D721Med (cell line): ENCODE measurements at regions not wholly inside any gene's neighbourhood (a gene's known extent, or its start where the extent isn't known, plus 50 kb on each side); places are given as distances from the start of the nearest gene placed in this dataset.

Experiments
- DNase-seq: peaks from one replicate; pipeline ENCODE4 v3.0.0; 2011; ENCODE audit warnings: low spot score; ENCODE audit not compliant: insufficient read length
- FAIRE-seq: peaks from 2 replicates; lab custom pipeline; 2011; peaks lifted over from hg19 to GRCh38; lab: Jason Lieb, UNC
- TF ChIP-seq, protein P1 (sequence below): IDR thresholded peaks from 2 replicates; pipeline ENCODE4 v1.5.1; 2012; ENCODE audit warnings: mild to moderate bottlenecking, control low read depth; ENCODE audit not compliant: insufficient read depth; ENCODE audit errors: missing control alignments

DNA sequence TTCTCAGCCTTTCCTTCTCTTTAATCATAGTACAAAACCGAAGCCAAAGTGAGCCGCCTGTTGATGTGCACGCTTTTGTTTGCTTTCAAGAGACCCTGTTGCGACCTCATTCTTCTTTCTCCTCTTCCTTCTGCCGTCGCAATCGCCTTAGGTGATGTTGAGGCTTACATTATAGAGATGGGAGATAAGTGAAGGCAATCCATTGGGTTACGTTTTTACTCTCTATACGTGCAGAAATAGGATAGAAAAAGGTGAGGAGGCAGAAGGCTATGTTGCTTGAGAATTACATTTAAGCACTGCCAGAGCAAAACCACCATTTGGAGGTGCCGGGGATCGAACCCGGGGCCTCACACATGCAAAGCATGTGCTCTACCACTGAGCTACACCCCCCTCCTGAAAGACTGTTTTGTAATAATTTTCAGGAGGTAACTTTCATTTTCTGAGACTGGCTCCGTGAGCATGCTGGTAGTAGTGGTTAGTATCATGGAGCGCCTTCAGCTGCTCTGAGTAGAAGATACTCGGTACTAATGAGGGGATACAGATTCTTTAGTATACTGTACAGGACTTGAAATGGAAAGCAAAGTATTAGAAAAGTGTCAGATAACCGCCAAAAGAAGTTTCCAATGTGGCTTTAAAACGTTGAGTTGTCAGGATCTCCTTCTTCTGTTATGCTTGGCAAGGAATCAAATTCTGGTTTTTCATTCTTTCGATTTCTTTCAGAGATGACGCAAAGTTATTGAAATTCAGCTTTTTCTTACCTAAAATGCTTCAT, 165.6 kb downstream of the TRIM27 start:
- no peak for DNase-seq
- TF ChIP-seq, protein P1, sequence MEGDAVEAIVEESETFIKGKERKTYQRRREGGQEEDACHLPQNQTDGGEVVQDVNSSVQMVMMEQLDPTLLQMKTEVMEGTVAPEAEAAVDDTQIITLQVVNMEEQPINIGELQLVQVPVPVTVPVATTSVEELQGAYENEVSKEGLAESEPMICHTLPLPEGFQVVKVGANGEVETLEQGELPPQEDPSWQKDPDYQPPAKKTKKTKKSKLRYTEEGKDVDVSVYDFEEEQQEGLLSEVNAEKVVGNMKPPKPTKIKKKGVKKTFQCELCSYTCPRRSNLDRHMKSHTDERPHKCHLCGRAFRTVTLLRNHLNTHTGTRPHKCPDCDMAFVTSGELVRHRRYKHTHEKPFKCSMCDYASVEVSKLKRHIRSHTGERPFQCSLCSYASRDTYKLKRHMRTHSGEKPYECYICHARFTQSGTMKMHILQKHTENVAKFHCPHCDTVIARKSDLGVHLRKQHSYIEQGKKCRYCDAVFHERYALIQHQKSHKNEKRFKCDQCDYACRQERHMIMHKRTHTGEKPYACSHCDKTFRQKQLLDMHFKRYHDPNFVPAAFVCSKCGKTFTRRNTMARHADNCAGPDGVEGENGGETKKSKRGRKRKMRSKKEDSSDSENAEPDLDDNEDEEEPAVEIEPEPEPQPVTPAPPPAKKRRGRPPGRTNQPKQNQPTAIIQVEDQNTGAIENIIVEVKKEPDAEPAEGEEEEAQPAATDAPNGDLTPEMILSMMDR: no peak
- FAIRE-seq: no peak

DNA sequence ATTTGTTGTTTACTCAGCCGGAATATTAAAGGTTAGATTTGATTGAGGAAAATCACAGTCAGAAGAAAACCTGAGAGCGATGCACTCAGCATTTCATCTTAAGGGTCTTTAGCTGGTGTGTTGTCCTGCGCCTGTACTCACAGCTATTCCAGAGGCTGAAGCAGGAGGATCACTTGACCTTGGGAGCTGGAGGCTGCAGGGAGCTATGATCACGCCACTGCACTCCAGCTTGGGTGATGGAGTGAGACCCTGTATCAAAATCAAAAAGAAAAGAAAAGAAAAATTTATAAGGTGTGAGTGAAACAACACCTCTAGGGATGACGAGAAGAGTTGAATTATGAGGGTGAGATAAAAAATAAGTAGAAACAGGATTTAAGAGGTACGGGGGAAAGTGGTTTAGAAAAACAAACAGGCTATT, 165.0 kb downstream of the TRIM27 start:
- no peak for DNase-seq
- TF ChIP-seq, protein P1: no peak
- no peak for FAIRE-seq

DNA sequence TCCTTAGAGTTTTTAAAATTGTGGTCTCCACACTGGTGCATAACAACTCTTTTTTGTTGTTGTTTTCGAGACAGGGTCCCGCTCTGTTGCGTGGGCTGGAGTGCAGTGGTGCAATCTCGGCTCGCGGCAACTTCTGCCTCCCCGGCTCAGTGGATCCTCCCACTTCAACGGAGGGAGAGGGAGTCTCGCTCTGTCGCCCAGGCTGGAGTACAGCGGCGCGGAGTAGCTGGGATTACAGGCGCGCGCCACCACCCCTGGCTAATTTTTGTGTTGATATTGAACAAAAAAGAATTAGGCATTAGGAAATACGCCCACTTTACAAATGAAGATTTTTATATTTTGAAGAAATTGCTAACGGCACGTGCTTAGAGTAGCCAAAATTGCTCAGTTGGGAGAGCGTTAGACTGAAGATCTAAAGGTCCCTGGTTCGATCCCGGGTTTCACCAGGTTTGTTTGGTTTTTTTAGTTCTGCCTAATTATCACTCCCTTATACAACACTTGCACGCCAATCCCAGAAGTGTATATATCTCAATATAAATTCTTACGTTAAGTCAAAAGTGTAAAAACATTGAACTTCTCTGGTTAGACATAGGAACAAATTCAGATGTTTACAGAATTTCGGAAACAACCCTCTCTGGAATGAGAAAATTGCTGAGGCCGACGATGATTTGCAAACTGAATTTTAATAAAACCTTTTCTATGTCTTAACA, 159.6 kb downstream of the TRIM27 start:
- TF ChIP-seq, protein P1: no peak
- DNase-seq (no peak), FAIRE-seq (no peak)

DNA sequence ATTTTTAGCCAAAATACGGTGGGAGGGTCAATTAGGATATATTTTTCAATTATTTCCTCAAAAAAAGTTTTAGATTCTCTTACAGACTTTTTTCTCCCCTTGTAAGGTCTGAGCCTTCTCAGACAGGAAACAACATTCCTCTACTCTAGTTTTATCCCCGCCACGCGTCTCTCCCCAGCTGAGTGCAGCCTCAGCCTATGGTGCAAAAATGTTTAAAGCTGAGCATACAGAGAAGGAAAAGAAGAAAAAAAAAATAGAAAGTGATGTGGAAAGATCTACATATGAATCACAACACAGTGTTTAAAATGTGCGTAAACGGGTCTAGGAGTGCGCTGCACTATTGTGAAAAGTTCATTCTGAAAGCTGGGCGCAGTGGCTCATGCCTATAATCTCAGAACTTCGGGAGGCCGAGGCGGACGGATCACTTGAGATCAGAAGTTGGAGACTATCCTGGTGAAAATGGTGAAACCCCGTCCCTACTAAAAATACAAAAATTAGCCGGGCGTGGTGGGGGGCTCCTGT, 159.0 kb downstream of the TRIM27 start:
- DNase-seq (no peak), FAIRE-seq (no peak)
- TF ChIP-seq, protein P1: no peak

DNA sequence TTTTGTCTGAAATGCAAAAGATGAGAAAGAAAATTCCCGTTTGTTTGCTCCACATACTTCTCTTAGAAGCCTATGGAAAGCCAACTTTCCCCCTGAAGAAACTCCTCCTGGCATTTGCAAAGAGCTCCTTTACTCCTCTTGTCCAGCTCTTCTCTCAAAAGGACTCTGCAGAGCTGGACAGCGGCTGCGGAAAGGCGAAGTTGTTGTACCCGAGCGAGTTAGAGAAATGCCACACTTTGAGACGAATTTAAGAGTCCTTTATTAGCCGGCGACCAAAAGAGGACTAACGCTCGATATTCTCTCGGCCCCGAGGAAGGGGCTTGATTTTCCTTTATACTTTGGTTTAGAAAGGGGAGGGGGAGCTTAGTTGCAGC, 157.8 kb downstream of the TRIM27 start:
- FAIRE-seq: no peak
- TF ChIP-seq, protein P1: no peak
- no peak for DNase-seq

DNA sequence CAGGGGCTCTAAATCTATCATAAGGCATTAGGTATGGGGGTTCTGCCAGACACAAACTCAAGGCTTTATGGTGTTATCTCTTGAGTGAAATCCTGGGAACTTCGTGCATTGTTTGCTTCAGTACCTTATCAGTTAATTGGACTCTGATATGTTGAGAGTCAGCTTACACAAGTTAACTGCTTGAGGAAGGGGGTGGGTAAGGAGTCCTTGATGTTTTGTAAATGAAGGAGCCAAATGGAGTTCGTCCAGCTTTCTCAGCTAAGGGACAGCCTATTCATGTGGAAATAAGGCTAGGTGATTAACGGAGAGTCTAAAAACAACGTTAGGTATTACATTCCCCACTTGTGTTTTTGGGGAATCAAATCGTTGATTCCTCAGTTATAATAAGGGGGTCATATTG, 157.4 kb downstream of the TRIM27 start:
- DNase-seq (no peak), FAIRE-seq (no peak)
- TF ChIP-seq, protein P1: no peak

DNA sequence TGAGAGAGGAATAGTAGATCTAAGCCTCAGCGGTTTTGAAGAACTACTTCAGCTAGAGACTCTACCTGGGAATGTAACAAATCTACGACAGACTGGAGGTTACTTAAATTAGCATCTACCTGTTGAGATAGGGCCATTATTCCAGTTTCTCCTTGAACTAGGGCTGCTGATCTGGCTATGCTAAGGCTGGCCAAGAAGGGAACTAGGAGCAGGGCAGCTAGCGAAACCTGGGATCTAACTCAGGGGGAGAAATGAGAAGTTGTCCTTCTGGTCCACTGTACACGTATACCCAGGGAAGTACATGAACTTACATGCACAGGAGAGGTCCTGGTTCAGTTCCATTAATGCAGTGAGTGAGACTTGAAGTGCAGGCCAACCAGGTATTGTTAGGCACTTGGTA, 156.7 kb downstream of the TRIM27 start:
- TF ChIP-seq, protein P1: no peak
- DNase-seq (no peak), FAIRE-seq (no peak)
